Cardiac fibroblast (primary cell): ENCODE measurements at regions not wholly inside any gene's neighbourhood (a gene's known extent, or its start where the extent isn't known, plus 50 kb on each side); places are given as distances from the start of the nearest gene placed in this dataset.

Source experiments
- DNase-seq, 2 donors: peaks; one replicate each; pipeline versions ENCODE4 v3.0.0 to v3.0.0-alpha.2; 2010; ENCODE audit warnings: low read depth in 2 of 2
- H3K4me3 ChIP-seq, 2 donors: replicated peaks in 1 of 2; 1 replicate in 1 of 2; 2 replicates in 1 of 2; pipeline ENCODE4 v1.5.1; 2011; ENCODE audit warnings: low read depth in 2 of 2, low read length in 2 of 2, mild to moderate bottlenecking in 2 of 2, moderate library complexity in 1 of 2
- TF ChIP-seq, protein P1 (sequence below): IDR thresholded peaks from one replicate; pipeline ENCODE4 v1.5.1; 2011; ENCODE audit warnings: low read depth, mild to moderate bottlenecking, low read length, inconsistent platforms

DNA sequence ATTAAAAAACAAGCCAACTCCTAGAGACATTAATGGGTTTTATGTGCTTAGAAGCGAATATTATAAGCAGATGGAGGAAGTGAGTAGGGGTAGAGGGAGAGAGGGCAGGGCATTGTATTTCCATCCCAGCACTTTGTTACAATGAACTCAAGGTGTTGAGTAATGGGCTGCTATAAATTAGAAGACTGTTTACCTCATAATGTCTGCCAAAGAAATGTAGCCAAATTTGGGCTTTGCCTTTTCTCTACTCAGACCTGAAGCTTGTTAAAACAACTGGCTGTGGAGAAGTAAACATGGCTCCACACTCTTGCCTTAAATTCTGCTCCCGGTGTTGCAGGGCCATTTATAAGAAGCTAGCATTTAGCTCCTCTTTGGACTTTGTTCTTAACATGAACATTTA is 134.7 kb downstream of the PMP22 start:
- DNase-seq = no peak
- no peak overlapping the region for H3K4me3 ChIP-seq
- TF ChIP-seq, protein P1, sequence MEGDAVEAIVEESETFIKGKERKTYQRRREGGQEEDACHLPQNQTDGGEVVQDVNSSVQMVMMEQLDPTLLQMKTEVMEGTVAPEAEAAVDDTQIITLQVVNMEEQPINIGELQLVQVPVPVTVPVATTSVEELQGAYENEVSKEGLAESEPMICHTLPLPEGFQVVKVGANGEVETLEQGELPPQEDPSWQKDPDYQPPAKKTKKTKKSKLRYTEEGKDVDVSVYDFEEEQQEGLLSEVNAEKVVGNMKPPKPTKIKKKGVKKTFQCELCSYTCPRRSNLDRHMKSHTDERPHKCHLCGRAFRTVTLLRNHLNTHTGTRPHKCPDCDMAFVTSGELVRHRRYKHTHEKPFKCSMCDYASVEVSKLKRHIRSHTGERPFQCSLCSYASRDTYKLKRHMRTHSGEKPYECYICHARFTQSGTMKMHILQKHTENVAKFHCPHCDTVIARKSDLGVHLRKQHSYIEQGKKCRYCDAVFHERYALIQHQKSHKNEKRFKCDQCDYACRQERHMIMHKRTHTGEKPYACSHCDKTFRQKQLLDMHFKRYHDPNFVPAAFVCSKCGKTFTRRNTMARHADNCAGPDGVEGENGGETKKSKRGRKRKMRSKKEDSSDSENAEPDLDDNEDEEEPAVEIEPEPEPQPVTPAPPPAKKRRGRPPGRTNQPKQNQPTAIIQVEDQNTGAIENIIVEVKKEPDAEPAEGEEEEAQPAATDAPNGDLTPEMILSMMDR = no peak

DNA sequence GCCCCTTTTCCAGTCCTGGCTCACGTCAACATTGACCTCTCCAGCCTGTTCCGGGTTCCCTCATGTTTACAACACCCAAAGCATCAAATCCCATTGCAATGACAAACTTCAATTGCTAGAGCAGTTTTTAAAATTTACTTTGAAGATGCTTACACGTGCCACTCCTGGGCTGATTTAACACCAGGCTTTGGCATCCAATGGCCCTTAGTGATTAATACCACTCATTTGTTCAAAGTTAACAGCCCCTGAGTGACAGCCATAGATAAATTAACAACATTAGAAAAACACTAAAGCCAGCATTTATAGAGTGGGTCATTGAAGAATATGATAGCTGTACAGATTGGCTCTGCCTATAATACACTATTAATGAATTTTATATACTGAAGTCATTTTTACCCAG is 135.1 kb downstream of the PMP22 start:
- no peak for DNase-seq
- no peak overlapping the region for H3K4me3 ChIP-seq
- TF ChIP-seq, protein P1 = no peak

DNA sequence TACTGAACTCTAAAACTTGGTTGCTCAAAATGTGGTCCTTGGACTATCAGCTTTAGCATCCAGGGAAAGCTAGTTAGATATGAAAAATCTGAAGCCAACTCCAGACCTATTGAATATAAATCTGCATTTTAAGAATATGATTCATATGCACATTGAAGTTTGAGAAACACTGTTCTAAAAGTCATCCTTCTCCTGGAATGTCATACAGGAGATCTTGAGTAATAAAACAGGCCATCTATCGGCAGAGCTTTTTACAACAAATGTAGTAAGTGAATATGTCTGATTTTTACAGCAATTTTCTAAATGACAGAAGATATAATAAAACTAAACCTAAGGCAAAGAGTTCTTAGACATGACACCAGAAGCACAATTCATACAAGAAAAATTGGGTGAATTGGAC is 140.4 kb downstream of the PMP22 start:
- TF ChIP-seq, protein P1 = no peak
- DNase-seq = no peak
- H3K4me3 ChIP-seq = no peak overlapping the region

DNA sequence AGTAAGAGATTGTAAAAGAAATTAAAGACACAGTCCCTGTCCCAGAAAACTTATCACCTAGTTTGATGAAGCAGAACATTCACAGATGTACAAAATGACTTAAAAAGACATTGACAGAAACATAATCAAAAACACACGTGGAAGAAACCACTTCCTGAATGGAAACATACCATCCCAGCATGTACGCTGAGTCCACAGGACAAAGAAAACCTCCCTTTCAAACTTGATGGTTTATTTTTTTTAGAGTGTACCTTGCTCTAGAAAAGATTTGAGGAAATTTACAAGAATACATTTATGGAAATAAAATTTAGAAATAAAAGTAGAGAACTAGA is 140.9 kb downstream of the PMP22 start:
- DNase-seq = no peak
- no peak overlapping the region for H3K4me3 ChIP-seq

DNA sequence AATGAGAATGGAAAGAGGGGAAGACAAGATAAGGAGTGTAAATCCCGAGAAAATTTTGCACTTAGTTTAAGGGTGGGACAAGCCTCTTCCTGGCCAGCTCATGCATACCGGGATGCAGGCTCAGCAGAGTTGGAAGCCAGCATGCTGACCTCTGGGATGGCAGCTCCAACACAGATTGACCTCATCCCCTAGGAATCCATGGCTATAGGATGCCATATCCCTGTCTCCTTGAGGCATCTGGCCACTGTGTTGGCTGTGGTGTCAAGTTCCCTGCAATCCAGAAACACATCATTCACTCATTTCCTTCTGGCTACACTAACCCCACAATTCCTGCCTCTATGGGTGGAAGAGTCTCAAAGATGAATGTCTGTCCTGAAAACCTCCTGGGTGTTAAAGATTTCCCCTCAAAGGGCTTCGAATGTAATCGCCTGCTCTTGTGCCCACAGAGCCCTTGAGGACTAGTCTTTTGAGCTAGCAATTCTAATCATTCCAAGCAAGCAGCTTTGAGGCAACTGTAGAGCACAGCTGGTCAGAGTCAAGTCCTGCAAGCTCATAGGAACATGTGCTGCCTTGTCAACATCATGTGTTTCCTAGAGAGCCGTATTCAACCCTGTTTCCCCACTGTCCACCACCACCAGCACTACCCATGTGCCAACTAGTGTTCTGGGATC is 141.4 kb downstream of the PMP22 start:
- H3K4me3 ChIP-seq = no peak overlapping the region
- TF ChIP-seq, protein P1 = no peak
- no peak for DNase-seq

More for the DNA sequence above, 140.9 kb downstream of the PMP22 start:
- TF ChIP-seq, protein P1 = no peak

DNA sequence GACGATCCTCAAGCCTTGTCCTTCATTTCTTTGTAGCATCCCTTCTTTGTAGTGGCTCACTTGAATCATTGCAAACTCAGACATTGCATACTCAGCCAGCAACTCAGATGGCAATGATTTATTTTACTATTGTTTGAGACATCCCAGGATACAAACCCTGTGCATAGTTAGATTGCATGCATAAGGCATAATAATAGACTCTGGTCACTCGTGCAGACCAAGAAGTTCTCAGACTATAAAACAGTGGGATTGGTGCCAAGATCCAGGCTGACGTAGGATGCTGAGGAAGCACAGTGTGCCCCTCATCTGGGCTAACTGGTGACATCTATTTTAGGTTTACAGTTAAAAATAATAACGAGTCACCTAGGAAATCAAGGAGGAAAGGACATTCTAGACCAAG is 142.3 kb downstream of the PMP22 start:
- no peak overlapping the region for H3K4me3 ChIP-seq
- no peak for DNase-seq
- TF ChIP-seq, protein P1 = no peak

DNA sequence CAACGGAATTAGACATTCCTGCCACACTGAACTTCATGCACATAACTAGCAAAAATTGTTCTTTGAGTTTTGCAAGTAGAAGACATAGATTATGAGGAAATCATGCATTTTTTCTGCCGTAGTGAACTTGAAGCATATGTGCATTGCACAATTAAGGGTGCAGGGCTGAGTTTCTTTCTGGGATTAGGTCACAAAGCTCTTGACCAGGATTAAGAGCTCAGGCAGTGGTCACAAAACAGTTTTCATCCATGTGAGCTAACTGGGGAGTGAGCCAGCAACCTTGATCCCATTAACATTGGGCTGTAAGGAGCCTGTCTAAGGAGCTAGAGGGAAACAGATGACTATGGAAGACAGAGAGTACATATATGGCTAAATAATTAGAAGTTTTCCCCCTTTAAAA is 143.7 kb downstream of the PMP22 start:
- H3K4me3 ChIP-seq = no peak overlapping the region
- no peak for DNase-seq
- TF ChIP-seq, protein P1 = no peak
